Frontal cortex (tissue), 3 donors: ENCODE measurements at regions not wholly inside any gene's neighbourhood (a gene's known extent, or its start where the extent isn't known, plus 50 kb on each side); places are given as distances from the start of the nearest gene placed in this dataset.
"Not testable (repeated sequence)": the region's sequence is repeated elsewhere in the genome, so short reads cannot be mapped to it uniquely, and the experiment has no call there.

Experiments
- DNase-seq, 2 donors: peaks; one replicate each; pipeline ENCODE4 v3.0.0; 2012; ENCODE audit warnings: low spot score in 2 of 2
- FAIRE-seq: peaks from 2 replicates; lab custom pipeline; 2012; peaks lifted over from hg19 to GRCh38; lab: Jason Lieb, UNC
- donor health status: control.
- donor health status: control.
- donor health status: control.

DNA sequence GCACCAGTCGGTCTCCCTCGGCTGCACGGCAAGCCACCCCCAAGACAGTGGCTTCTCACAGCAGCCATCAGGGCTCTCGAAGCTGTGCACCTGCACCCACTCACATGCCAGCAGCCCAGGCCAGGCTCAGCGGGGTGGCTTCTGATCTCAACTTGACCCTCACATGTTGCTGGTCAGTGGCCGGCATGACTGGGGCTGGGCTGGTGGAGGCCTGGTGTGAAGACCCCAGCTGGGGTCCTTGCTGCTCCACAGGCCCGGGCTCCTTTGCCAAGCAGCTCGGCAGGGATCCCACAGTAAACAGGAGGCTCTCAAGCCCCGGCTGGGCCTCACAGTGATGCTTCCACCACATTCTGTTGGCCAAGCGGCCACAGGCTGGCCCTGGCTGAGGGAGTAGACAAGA is 128.2 kb downstream of the BRD1 start:
- FAIRE-seq (no peak), DNase-seq (no peak)

DNA sequence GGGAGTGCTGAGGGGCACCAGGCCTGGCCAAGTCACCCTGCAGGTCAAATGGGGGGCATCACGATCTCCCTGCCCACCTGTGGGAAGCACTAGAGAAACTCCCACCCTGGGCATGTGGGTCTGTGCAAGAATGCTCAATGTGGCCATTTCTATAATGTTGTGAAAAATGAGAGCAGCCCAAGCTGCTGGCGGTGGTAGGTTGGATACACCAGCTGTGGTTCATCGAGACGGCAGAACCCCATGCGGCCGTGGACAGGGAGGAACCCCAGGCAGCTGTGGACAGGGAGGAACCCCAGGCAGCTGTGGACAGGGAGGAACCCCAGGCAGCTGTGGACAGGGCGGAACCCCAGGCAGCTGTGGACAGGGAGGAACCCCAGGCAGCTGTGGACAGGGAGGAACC is 129.1 kb downstream of the BRD1 start:
- FAIRE-seq, DNase-seq: not testable (repeated sequence)

DNA sequence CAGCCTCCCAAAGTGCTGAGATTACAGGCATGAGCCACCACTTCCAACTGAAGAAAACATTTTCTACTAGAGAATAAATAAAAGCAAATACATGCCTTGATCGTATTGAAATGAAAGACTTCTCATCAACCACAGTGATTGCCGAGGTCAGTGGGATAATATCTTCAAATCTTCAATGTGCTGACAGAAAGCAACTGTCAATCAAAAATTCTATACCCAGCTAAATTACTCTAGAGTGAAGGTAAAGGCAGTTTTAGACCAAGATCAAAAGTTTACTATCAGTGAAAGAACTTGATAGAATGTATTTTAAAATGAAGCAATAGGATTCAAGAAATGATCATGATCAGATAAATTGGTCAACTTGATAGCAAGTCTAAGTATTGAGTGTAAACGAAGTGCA is 130.6 kb downstream of the BRD1 start:
- FAIRE-seq = no peak

GRCh38 chr22:49694462-49695260 is 133.0 kb downstream of the BRD1 start:
- FAIRE-seq = no peak
- no peak for DNase-seq

More for the DNA sequence above, 130.6 kb downstream of the BRD1 start:
- no peak for DNase-seq

DNA sequence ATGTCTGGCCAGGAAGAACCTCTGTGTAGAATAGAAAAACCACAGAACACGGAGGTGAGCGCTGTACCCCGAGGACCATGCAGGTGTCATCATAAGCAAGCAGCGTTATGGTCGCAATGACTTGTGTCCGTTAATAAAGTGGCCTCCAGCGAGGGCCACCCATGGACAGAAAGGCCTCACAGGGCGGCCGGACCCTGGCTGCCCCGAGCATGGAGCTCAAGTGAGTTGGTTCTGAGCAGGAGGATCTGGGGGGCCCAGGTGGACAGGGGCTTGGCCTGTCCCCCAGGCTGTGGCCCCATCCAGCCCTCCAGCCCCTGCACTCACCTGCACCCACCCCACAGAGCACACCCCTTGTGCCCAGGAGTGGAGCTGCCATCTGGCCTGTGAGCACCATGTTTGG is 133.8 kb downstream of the BRD1 start:
- no peak for DNase-seq
- no peak for FAIRE-seq

GRCh38 chr22:49693416-49693815 is 134.3 kb downstream of the BRD1 start:
- DNase-seq (no peak), FAIRE-seq (no peak)

- DNase-seq (no peak), FAIRE-seq (no peak)
These were observed 135.0 kb downstream of the BRD1 start for GRCh38 chr22:49692499-49693225.

GRCh38 chr22:49691256-49691655 is 136.4 kb downstream of the BRD1 start:
- no peak for DNase-seq
- FAIRE-seq = no peak

DNA sequence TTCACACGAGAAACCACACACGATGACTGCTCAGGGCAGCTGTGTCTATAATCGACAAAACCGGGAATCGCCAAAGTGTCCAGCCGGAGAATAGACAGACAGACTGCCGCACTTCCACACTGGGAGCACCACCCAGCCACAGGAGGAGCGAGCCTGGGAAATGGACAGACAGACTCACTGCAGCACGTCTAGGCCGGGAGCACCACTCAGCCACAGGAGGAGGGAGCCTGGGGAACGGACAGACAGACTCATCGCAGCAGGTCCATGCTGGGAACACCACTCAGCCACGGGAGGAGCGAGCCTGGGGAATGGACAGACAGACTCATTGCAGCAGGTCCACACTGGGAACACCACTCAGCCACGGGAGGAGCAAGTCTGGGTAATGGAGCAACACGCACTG is 137.2 kb downstream of the BRD1 start:
- FAIRE-seq (no peak), DNase-seq (no peak)

- FAIRE-seq (no peak), DNase-seq (no peak)
These were observed 137.8 kb downstream of the BRD1 start for GRCh38 chr22:49689858-49690257.

- DNase-seq (no peak), FAIRE-seq (no peak)
These were observed 138.4 kb downstream of the BRD1 start for GRCh38 chr22:49689255-49689770.

DNA sequence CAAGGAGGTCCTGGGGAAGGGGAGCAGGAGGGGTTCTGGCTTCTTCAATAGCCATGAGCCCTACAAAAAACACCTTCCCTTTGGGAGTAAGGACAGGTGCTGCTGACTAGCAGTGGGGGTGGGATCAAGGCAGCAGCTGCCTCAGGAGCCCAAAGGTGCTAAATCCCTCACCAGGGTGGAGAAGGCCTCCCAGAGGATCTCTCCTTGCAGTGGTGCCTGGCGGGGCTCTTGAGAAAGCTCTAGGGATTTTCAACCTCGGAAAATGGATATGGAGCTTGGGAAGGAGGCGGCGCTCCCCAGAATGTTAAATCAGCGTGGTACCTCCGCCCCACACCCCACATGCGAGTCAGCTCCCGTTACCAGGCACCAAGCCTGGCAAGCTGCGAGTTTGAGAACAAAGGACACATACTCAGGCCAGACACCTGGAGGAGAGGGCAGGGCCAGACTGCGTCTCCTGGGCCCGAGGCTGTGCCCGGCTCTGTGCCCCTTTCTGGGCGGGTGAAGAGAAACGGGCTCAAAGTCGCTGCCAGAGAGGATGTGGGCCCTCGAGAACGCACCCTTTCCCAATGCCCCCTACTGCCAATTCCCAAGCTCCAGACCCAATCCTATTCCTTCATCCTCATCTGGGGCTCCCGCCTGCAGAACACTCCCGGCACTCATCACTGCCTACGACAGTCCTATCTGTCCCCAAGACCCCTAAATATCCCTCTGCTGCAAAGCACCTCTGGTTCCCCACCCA is 139.0 kb downstream of the BRD1 start:
- DNase-seq (no peak), FAIRE-seq (no peak)

- DNase-seq (no peak), FAIRE-seq (no peak)
These were observed 139.7 kb downstream of the BRD1 start for GRCh38 chr22:49687786-49688515.

DNA sequence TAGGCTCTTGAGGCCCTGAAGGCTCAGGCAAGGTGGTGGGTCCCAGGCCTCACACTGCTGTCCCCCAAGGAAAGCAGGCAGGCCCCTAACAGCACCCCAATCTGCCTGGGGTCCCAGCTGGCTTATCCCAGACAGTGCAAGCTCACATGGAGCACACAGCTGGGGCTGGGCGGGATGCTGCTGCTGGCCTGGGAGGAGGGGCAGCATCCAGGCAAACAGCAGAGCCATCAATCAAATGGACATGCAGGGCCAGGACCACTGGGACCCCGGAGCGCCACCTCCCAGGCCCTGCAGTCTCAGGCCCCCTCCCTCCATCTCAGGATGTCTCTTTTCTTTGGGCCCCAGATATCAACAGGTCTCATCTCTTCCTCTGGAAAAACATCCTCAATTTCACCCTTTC is 140.3 kb downstream of the BRD1 start:
- no peak for FAIRE-seq
- no peak for DNase-seq

- FAIRE-seq (no peak), DNase-seq (no peak)
These were observed 141.0 kb downstream of the BRD1 start for GRCh38 chr22:49686495-49687219.

GRCh38 chr22:49685686-49686085 is 142.0 kb downstream of the BRD1 start:
- DNase-seq (no peak), FAIRE-seq (no peak)

GRCh38 chr22:49685116-49685515 is 142.6 kb downstream of the BRD1 start:
- no peak for DNase-seq
- no peak for FAIRE-seq

- FAIRE-seq (no peak), DNase-seq (no peak)
These were observed 144.6 kb downstream of the BRD1 start for GRCh38 chr22:49683032-49683431.

GRCh38 chr22:49680819-49681218 is 146.9 kb downstream of the BRD1 start:
- FAIRE-seq, DNase-seq: not testable (repeated sequence)
